WTC11 (cell line): ENCODE measurements at regions not wholly inside any gene's neighbourhood (a gene's known extent, or its start where the extent isn't known, plus 50 kb on each side); places are given as distances from the start of the nearest gene placed in this dataset.

Source experiments
- CBFB ChIP-seq: sonication (generic); formaldehyde crosslinking; IDR thresholded peaks from 2 replicates; pipeline ENCODE4 v1.8.1; 2022; ENCODE audit warnings: mild to moderate bottlenecking, low read depth, missing genetic modification reagents
- CTCF ChIP-seq: fragments of 200-600 bp; IDR thresholded peaks from 2 replicates; pipeline ENCODE4 v1.8.0; 2022; ENCODE audit warnings: antibody characterized with exemption
- GABPB1 ChIP-seq: sonication (generic); formaldehyde crosslinking; IDR thresholded peaks from 2 replicates; pipeline ENCODE4 v1.8.1; 2023; ENCODE audit warnings: mild to moderate bottlenecking, missing genetic modification reagents
- NFYB ChIP-seq: sonication (generic); formaldehyde crosslinking; conservative IDR thresholded peaks from 2 replicates; pipeline ENCODE4 v1.8.0; 2022; ENCODE audit warnings: low read depth, missing genetic modification reagents
- PREB ChIP-seq: sonication (generic); formaldehyde crosslinking; IDR thresholded peaks from 2 replicates; pipeline ENCODE4 v1.8.1; 2022; ENCODE audit warnings: mild to moderate bottlenecking, missing genetic modification reagents, moderate library complexity, borderline replicate concordance
- SP1 ChIP-seq: sonication (generic); formaldehyde crosslinking; conservative IDR thresholded peaks from 2 replicates; pipeline ENCODE4 v1.8.1; 2022; ENCODE audit warnings: missing genetic modification reagents
- TEAD1 ChIP-seq: sonication (generic); formaldehyde crosslinking; IDR thresholded peaks from 2 replicates; pipeline ENCODE4 v1.8.0; 2022; ENCODE audit warnings: mild to moderate bottlenecking, missing genetic modification reagents
- USF2 ChIP-seq: sonication (generic); formaldehyde crosslinking; IDR thresholded peaks from 2 replicates; pipeline ENCODE4 v1.8.1; 2023; ENCODE audit warnings: mild to moderate bottlenecking, missing genetic modification reagents, moderate library complexity
- ZNF138 ChIP-seq: sonication (generic); formaldehyde crosslinking; conservative IDR thresholded peaks from 2 replicates; pipeline ENCODE4 v1.8.1; 2022; ENCODE audit warnings: mild to moderate bottlenecking, moderate library complexity, missing genetic modification reagents
- ZSCAN18 ChIP-seq: fragments of 250-450 bp; sonication (Bioruptor Pico); IDR thresholded peaks from 2 replicates; pipeline ENCODE4 v2.1.2; 2022; ENCODE audit warnings: mild to moderate bottlenecking, moderate library complexity

GRCh38 chr11:34787348-34787747 is 128.8 kb downstream of the APIP start:
- TF ChIP-seq CTCF (no peak), ZSCAN18 (no peak), ZNF138 (no peak), USF2 (CRISPR knock-in tag) (no peak), GABPB1 (CRISPR knock-in tag) (no peak), CBFB (no peak), NFYB (no peak), SP1 (CRISPR knock-in tag) (no peak), PREB (no peak), TEAD1 (CRISPR knock-in tag) (no peak)
